ENCODE measurements at regions not wholly inside any gene's neighbourhood (a gene's known extent, or its start where the extent isn't known, plus 50 kb on each side); places are given as distances from the start of the nearest gene placed in this dataset.

GRCh38 chr4:188804861-188805260 lies 665.6 kb downstream of the TRIML1 start:
- TF ChIP-seq TCF7L2 (IDR thresholded peaks at IDR 0.05; ENCODE audit: borderline replicate concordance, extremely low read depth, insufficient read depth, insufficient read length) = no peak
- TF ChIP-seq YY1 (IDR thresholded peaks at IDR 0.05; ENCODE audit: extremely low read depth, insufficient replicate concordance, low read depth, low read length) = no peak
- TF ChIP-seq FOSL1 (IDR thresholded peaks at IDR 0.05; ENCODE audit: low read depth) = no peak
- TF ChIP-seq POLR2A (IDR thresholded peaks at IDR 0.05; ENCODE audit: borderline replicate concordance, extremely low read depth, insufficient read depth, insufficient read length) = no peak
- TF ChIP-seq EZH2 (IDR thresholded peaks at IDR 0.05) = no peak
- TF ChIP-seq EGR1 (IDR thresholded peaks at IDR 0.05; ENCODE audit: low read depth) = no peak
- no peak for TF ChIP-seq SRF (IDR thresholded peaks at IDR 0.05; ENCODE audit: low read depth)
- no peak for TF ChIP-seq ZBTB33 (IDR thresholded peaks at IDR 0.05; ENCODE audit: extremely low read depth, insufficient replicate concordance, low read length)
- TF ChIP-seq SIN3A (IDR thresholded peaks at IDR 0.05; ENCODE audit: low read depth) = no peak
- no peak for TF ChIP-seq CTCF (IDR thresholded peaks at IDR 0.05 in 2 of 3, conservative IDR thresholded peaks at IDR 0.05 in 1 of 3; ENCODE audit: borderline replicate concordance in 1 of 3, insufficient read depth in 1 of 3, low read depth in 2 of 3, low read length in 2 of 3)
- TF ChIP-seq SP1 (IDR thresholded peaks at IDR 0.05; ENCODE audit: low read depth) = no peak
- TF ChIP-seq EZH2phosphoT487 (IDR thresholded peaks at IDR 0.05; ENCODE audit: borderline replicate concordance) = no peak
- TF ChIP-seq ZFX (IDR thresholded peaks at IDR 0.05) = no peak
- no peak for TF ChIP-seq CEBPB (IDR thresholded peaks at IDR 0.05; ENCODE audit: low read depth)
- TF ChIP-seq POLR2AphosphoS5 (IDR thresholded peaks at IDR 0.05; ENCODE audit: low read depth, low read length) = no peak
- no peak for TF ChIP-seq RAD21 (IDR thresholded peaks at IDR 0.05; ENCODE audit: low read depth)
- Histone ChIP-seq H3K9me3 (ENCODE audit: control insufficient read depth in 1 of 2, insufficient read depth in 1 of 2, low read depth in 1 of 2, low read length in 2 of 2) (no peaks in the 10 kb centered on the region), H3K4me3 (replicated peaks in 1 of 2; ENCODE audit: low read depth in 1 of 2, low read length in 2 of 2) (no peak overlapping the region), H3K9ac (ENCODE audit: low read length) (no peak overlapping the region), H3K79me2 (ENCODE audit: insufficient read depth, low read length) (no peaks in the 10 kb centered on the region), H3K4me1 (ENCODE audit: control insufficient read depth in 1 of 2, insufficient read depth in 2 of 2, low read length in 2 of 2) (no peaks in the 10 kb centered on the region), H3K4me2 (ENCODE audit: low read length) (no peak overlapping the region), H3K27me3 (ENCODE audit: insufficient read depth, low read length) (no peaks in the 10 kb centered on the region), H2AFZ (ENCODE audit: low read depth, low read length, poor library complexity, severe bottlenecking) (no peak overlapping the region), H3K27ac (ENCODE audit: low read depth, low read length) (no peak overlapping the region), H3K36me3 (ENCODE audit: control insufficient read depth in 1 of 2, insufficient read depth in 2 of 2, low read length in 2 of 2) (no peaks in the 10 kb centered on the region), H4K20me1 (ENCODE audit: insufficient read depth) (no peaks in the 10 kb centered on the region), H3K9me2 (ENCODE audit: insufficient read depth) (no peaks in the 10 kb centered on the region)
- CTCF ChIA-PET = no interaction called here
- DNase-seq (ENCODE audit: low read depth, low spot score) = no peak
- RAD21 ChIA-PET (ENCODE audit: low non-redundant PET in 1 of 2, low total read pairs in 2 of 2, uncharacterized antibody in 2 of 2, unreplicated experiment in 2 of 2) = no interaction called here
- ATAC-seq = no peak
- POLR2A ChIA-PET = no interaction called here
- intact Hi-C loops (cut with micrococcal nuclease) = no loop called here
- no TSS peak for BruUV-seq (replicated peaks)
